Fibroblast of pulmonary artery (primary cell): ENCODE measurements at regions not wholly inside any gene's neighbourhood (a gene's known extent, or its start where the extent isn't known, plus 50 kb on each side); places are given as distances from the start of the nearest gene placed in this dataset.
"Not testable (repeated sequence)": the region's sequence is repeated elsewhere in the genome, so short reads cannot be mapped to it uniquely, and the experiment has no call there.

Source experiments
- DNase-seq: peaks from one replicate; pipeline ENCODE4 v3.0.0-alpha.2; 2010; ENCODE audit warnings: low read depth
- H3K4me3 ChIP-seq: replicated peaks from 2 replicates; pipeline ENCODE4 v1.5.1; 2011; ENCODE audit warnings: low read depth, mild to moderate bottlenecking, control low read depth, low read length, moderate library complexity
- TF ChIP-seq, protein P1 (sequence below): IDR thresholded peaks from 2 replicates; pipeline ENCODE4 v1.5.1; 2011; ENCODE audit warnings: mild to moderate bottlenecking, control low read depth, low read length, inconsistent platforms; ENCODE audit errors: missing control alignments

- DNase-seq, result no peak
- TF ChIP-seq, protein P1, sequence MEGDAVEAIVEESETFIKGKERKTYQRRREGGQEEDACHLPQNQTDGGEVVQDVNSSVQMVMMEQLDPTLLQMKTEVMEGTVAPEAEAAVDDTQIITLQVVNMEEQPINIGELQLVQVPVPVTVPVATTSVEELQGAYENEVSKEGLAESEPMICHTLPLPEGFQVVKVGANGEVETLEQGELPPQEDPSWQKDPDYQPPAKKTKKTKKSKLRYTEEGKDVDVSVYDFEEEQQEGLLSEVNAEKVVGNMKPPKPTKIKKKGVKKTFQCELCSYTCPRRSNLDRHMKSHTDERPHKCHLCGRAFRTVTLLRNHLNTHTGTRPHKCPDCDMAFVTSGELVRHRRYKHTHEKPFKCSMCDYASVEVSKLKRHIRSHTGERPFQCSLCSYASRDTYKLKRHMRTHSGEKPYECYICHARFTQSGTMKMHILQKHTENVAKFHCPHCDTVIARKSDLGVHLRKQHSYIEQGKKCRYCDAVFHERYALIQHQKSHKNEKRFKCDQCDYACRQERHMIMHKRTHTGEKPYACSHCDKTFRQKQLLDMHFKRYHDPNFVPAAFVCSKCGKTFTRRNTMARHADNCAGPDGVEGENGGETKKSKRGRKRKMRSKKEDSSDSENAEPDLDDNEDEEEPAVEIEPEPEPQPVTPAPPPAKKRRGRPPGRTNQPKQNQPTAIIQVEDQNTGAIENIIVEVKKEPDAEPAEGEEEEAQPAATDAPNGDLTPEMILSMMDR, result no peak
- no peak overlapping the region for H3K4me3 ChIP-seq
Measured at GRCh38 chr13:65330691-65331090, 1899.4 kb downstream of the PCDH9 start.

- TF ChIP-seq, protein P1, result no peak
Measured at GRCh38 chr13:65330287-65330686, 1899.8 kb downstream of the PCDH9 start.

DNA sequence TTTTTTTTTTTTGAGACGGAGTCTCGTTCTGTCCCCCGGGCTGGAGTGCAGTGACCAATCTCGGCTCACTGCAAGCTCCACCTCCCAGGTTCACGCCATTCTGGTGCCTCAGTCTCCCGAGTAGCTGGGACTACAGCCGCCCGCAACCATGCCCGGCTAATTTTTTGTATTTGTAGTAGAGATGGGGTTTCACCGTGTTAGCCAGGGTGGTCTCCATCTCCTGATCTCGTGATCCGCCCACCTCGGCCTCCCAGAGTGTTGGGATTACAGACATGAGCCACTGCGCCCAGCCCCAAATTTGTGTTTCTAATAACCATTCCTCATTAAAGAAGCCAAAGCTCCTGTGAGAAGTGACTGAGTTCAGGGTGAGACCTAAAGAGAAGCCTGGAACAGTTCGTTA is 1906.9 kb downstream of the PCDH9 start:
- not testable (repeated sequence) for DNase-seq, H3K4me3 ChIP-seq

More at GRCh38 chr13:65330287-65330686, 1899.8 kb downstream of the PCDH9 start:
- no peak overlapping the region for H3K4me3 ChIP-seq
- no peak for DNase-seq

- not testable (repeated sequence) for DNase-seq, H3K4me3 ChIP-seq
Measured at GRCh38 chr13:65321423-65321822, 1908.7 kb downstream of the PCDH9 start.

DNA sequence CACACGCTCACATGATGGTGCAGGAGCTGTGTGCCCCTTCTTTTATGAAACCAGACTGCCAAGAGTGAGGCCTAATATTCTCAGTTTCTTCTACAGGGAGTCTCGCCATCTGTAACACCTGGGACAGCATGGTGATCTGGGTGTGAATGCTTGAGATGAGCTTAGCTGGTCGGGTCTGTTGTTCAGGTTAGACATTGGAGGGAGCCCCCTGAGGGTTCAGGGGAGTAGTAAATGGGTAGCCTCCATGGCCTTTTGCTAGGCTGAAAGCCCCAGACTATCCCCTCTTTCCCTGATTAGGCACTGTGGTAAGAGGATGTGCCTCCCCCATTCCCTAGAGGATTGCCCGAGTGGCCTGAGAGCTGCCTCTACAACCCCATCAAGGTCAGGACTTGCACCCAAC is 1916.1 kb downstream of the PCDH9 start:
- DNase-seq, result no peak
- TF ChIP-seq, protein P1, result no peak
- H3K4me3 ChIP-seq, result no peak overlapping the region

DNA sequence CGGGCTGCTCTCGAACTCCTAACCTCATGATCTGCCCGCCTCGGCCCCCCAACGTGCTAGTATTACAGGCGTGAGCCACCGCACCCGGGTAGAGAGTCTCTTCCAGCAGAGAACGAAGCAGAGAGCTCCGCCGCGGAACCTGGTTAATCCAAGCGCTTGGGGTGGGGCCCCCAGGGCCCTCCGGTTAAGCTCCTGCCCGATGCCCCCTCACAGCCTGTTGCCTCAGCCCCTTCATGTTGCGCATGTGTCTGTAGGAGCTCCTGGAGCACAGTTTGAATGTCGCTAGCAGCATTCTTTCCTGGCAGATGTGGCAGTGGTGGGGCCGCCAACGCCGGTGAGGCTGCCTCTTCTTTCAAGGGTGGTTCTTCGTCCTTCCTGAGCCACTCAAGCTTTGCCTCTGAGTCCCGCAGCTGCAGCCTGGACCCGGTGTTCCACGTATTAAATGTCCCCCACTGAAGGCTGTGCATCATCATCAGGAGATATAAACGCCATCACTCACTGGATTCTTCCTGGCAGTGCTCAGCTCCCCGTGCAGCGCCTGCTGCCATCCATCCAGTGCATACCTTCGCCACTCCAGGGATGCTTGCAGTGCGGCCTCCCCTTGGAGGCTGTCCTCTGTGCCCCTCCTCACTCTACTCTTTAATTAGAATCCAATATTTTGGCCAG is 1919.3 kb downstream of the PCDH9 start:
- no peak for DNase-seq
- no peak overlapping the region for H3K4me3 ChIP-seq
- TF ChIP-seq, protein P1, result no peak

DNA sequence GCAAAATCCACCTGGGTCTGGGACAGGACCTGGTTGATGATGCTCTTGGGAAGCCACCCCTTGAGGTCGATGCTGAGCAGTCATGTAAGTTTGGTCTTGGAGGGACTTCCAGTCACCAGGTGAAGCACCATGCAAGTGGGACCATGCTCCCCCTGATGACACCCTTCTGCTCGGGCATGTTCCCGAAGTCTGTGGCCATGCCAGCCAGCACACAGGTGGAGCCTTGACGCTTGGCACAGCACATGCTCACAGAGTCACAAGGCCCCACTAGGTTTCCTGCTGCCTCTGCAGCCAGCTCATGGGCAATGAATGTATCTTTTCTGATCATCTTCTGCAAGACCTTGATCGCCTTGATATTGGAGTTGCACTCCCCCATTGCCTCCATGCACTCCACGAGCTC is 1920.2 kb downstream of the PCDH9 start:
- no peak for DNase-seq
- TF ChIP-seq, protein P1, result no peak
- no peak overlapping the region for H3K4me3 ChIP-seq

DNA sequence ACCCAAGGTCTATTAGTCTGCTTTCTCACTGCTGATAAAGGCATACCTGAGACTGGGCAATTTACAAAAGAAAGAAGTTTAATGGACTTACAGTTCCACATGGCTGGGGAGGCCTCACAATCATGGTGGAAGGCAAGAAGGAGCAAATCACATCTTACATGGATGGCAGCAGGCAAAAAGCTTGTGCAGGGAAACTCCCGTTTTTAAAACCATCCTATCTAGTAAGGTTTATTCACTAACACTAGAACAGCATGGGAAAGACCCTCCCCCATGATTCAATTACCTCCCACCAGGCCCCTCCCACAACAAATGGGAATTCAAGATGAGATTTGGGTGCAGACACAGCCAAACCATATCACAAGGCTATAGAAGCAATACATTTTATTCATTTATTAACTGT is 1921.4 kb downstream of the PCDH9 start:
- H3K4me3 ChIP-seq, DNase-seq: not testable (repeated sequence)
